GM18909 (cell line): ENCODE measurements at regions not wholly inside any gene's neighbourhood (a gene's known extent, or its start where the extent isn't known, plus 50 kb on each side); places are given as distances from the start of the nearest gene placed in this dataset.

Experiments used
- ATAC-seq: cut with Tn5 transposase; IDR thresholded peaks from one replicate; pipeline ENCODE4 v1.9.1; 2021; ENCODE audit warnings: mild to moderate bottlenecking; ENCODE audit not compliant: unreplicated experiment, poor library complexity

GRCh38 chr13:107374038-107374437 lies 806.1 kb upstream of the ARGLU1 start:
- no peak for ATAC-seq

- ATAC-seq, result no peak
Observed at GRCh38 chr13:107373551-107373950, 805.6 kb upstream of the ARGLU1 start.

- no peak for ATAC-seq
Observed at GRCh38 chr13:107370015-107370785, 802.3 kb upstream of the ARGLU1 start.

GRCh38 chr13:107367258-107367657 lies 799.3 kb upstream of the ARGLU1 start:
- no peak for ATAC-seq

- no peak for ATAC-seq
Observed at GRCh38 chr13:107365466-107366215, 797.7 kb upstream of the ARGLU1 start.

GRCh38 chr13:107364658-107365057 lies 796.7 kb upstream of the ARGLU1 start:
- ATAC-seq, result no peak

- ATAC-seq, result no peak
Observed at GRCh38 chr13:107361666-107362065, 793.7 kb upstream of the ARGLU1 start.

- ATAC-seq, result no peak
Observed at GRCh38 chr13:107360010-107360409, 792.1 kb upstream of the ARGLU1 start.

- ATAC-seq, result no peak
Observed at GRCh38 chr13:107358866-107359265, 790.9 kb upstream of the ARGLU1 start.

- ATAC-seq, result no peak
Observed at GRCh38 chr13:107351305-107351704, 783.4 kb upstream of the ARGLU1 start.

GRCh38 chr13:107348925-107349324 lies 781.0 kb upstream of the ARGLU1 start:
- no peak for ATAC-seq

- no peak for ATAC-seq
Observed at GRCh38 chr13:107348471-107348870, 780.5 kb upstream of the ARGLU1 start.

- no peak for ATAC-seq
Observed at GRCh38 chr13:107347641-107348369, 779.9 kb upstream of the ARGLU1 start.

- no peak for ATAC-seq
Observed at GRCh38 chr13:107342747-107343146, 774.8 kb upstream of the ARGLU1 start.

- ATAC-seq, result no peak
Observed at GRCh38 chr13:107339209-107339608, 771.3 kb upstream of the ARGLU1 start.

- ATAC-seq, result no peak
Observed at GRCh38 chr13:107332188-107332587, 764.3 kb upstream of the ARGLU1 start.

GRCh38 chr13:107331359-107331758 lies 763.4 kb upstream of the ARGLU1 start:
- no peak for ATAC-seq

GRCh38 chr13:107330484-107330883 lies 762.5 kb upstream of the ARGLU1 start:
- no peak for ATAC-seq

GRCh38 chr13:107329991-107330390 lies 762.1 kb upstream of the ARGLU1 start:
- no peak for ATAC-seq

GRCh38 chr13:107324416-107325204 lies 756.7 kb upstream of the ARGLU1 start:
- ATAC-seq, result no peak
